Neural cell (in vitro differentiated cells): ENCODE measurements at regions not wholly inside any gene's neighbourhood (a gene's known extent, or its start where the extent isn't known, plus 50 kb on each side); places are given as distances from the start of the nearest gene placed in this dataset.

Source experiments
- H2AFZ ChIP-seq: fragments of 200-600, 300-800 bp; sonication (generic), shearing (Covaris generic); 2 replicates; pipeline ENCODE4 v1.6.0; 2014; ENCODE audit warnings: low read depth, mild to moderate bottlenecking, antibody characterized with exemption, low read length, moderate library complexity
- H3F3A ChIP-seq: fragments of 200-600 bp; shearing (Covaris generic); 2 replicates; pipeline ENCODE4 v1.6.1; 2016; ENCODE audit warnings: mild to moderate bottlenecking, moderate library complexity, mixed read lengths, antibody characterized with exemption, low read length; ENCODE audit not compliant: insufficient read depth, poor library complexity, severe bottlenecking
- H3K27ac ChIP-seq: fragments of 200-600, 300-800 bp; sonication (generic), shearing (Covaris generic); 2 replicates; pipeline ENCODE4 v1.5.1; 2014; ENCODE audit warnings: mild to moderate bottlenecking, low read length, moderate library complexity
- H3K27me3 ChIP-seq: fragments of 300-800, 200-600 bp; sonication (generic), shearing (Covaris generic); 2 replicates; pipeline ENCODE4 v1.6.0; 2014; ENCODE audit warnings: mild to moderate bottlenecking, low read depth, low read length, moderate library complexity; ENCODE audit not compliant: insufficient read depth
- H3K36me3 ChIP-seq: fragments of 300-800, 200-600 bp; sonication (generic), shearing (Covaris generic); 2 replicates; pipeline ENCODE4 v1.5.1; 2014; ENCODE audit warnings: mild to moderate bottlenecking, antibody characterized with exemption, low read length, moderate library complexity; ENCODE audit not compliant: insufficient read depth
- H3K4me2 ChIP-seq: fragments of 300-800, 200-600 bp; sonication (generic), shearing (Covaris generic); 2 replicates; pipeline ENCODE4 v1.6.0; 2014; ENCODE audit warnings: mild to moderate bottlenecking, low read length
- H3K4me3 ChIP-seq: fragments of 300-800, 200-600 bp; sonication (generic), shearing (Covaris generic); 2 replicates; pipeline ENCODE4 v1.5.1; 2014; ENCODE audit warnings: mild to moderate bottlenecking, low read length, moderate library complexity
- H3K79me2 ChIP-seq: fragments of 200-600 bp; shearing (Covaris generic); replicated peaks from 2 replicates; pipeline ENCODE4 v1.6.0; 2014; ENCODE audit warnings: mild to moderate bottlenecking, low read length, moderate library complexity; ENCODE audit not compliant: insufficient read depth
- H3K9ac ChIP-seq: fragments of 300-800, 200-600 bp; sonication (generic), shearing (Covaris generic); 2 replicates; pipeline ENCODE4 v1.6.1; 2016; ENCODE audit warnings: mild to moderate bottlenecking, low read length, mixed read lengths
- H3K9me2 ChIP-seq: fragments of 200-600 bp; shearing (Covaris generic); 2 replicates; pipeline ENCODE4 v1.6.1; 2016; ENCODE audit warnings: mild to moderate bottlenecking, low read length, mixed read lengths; ENCODE audit not compliant: insufficient read depth
- H3K9me3 ChIP-seq: fragments of 200-600, 300-800 bp; sonication (generic), shearing (Covaris generic); 2 replicates; pipeline ENCODE4 v1.6.1; 2016; ENCODE audit warnings: mild to moderate bottlenecking, mixed run types, low read length, moderate library complexity, mixed read lengths
- H4K20me1 ChIP-seq: fragments of 200-600 bp; shearing (Covaris generic); 2 replicates; pipeline ENCODE4 v1.6.1; 2016; ENCODE audit warnings: mild to moderate bottlenecking, mixed run types; ENCODE audit not compliant: insufficient read depth
- CTCF ChIP-seq: fragments of 450-650 bp; IDR thresholded peaks from 2 replicates; pipeline ENCODE4 v1.5.1; 2014; ENCODE audit warnings: antibody characterized with exemption, mild to moderate bottlenecking, moderate library complexity; ENCODE audit not compliant: poor library complexity, severe bottlenecking
- EP300 ChIP-seq: fragments of 450-650 bp; conservative IDR thresholded peaks from 2 replicates; pipeline ENCODE4 v1.6.1; 2014; ENCODE audit warnings: antibody characterized with exemption, mild to moderate bottlenecking, moderate library complexity; ENCODE audit not compliant: poor library complexity, severe bottlenecking
- EZH2 ChIP-seq: fragments of 200-600, 300-800 bp; shearing (Covaris generic), sonication (generic); IDR thresholded peaks from 2 replicates; pipeline ENCODE4 v1.6.1; 2014; ENCODE audit warnings: antibody characterized with exemption, low read length, borderline replicate concordance, mild to moderate bottlenecking; ENCODE audit not compliant: insufficient read depth, poor library complexity, severe bottlenecking
- MXI1 ChIP-seq: fragments of 450-650 bp; conservative IDR thresholded peaks from 2 replicates; pipeline ENCODE4 v1.6.1; 2014; ENCODE audit warnings: antibody characterized with exemption, mild to moderate bottlenecking; ENCODE audit not compliant: poor library complexity, severe bottlenecking
- POLR2AphosphoS5 ChIP-seq: IDR thresholded peaks from 2 replicates; pipeline ENCODE4 v1.6.1; 2012
- RAD21 ChIP-seq: fragments of 450-650 bp; conservative IDR thresholded peaks from 2 replicates; pipeline ENCODE4 v1.6.1; 2014; ENCODE audit warnings: antibody characterized with exemption, mild to moderate bottlenecking, moderate library complexity
- REST ChIP-seq: IDR thresholded peaks from 2 replicates; pipeline ENCODE4 v1.6.1; 2012; ENCODE audit warnings: borderline replicate concordance
- SMC3 ChIP-seq: fragments of 450-650 bp; conservative IDR thresholded peaks from 2 replicates; pipeline ENCODE4 v1.6.1; 2014; ENCODE audit warnings: antibody characterized with exemption, mild to moderate bottlenecking, moderate library complexity; ENCODE audit not compliant: poor library complexity
- TAF1 ChIP-seq: IDR thresholded peaks from 2 replicates; pipeline ENCODE4 v1.6.1; 2012; ENCODE audit warnings: low read depth

- H3K4me2 ChIP-seq, result no peak overlapping the region
- H3K9me2 ChIP-seq, result no peaks in the 10 kb centered on the region
- no peaks in the 10 kb centered on the region for H3K27me3 ChIP-seq
- no peaks in the 10 kb centered on the region for H3K36me3 ChIP-seq
- H3K79me2 ChIP-seq, result no peaks in the 10 kb centered on the region
- H2AFZ ChIP-seq, result no peak overlapping the region
- no peaks in the 10 kb centered on the region for H4K20me1 ChIP-seq
- no peak overlapping the region for H3K4me3 ChIP-seq
- H3K27ac ChIP-seq, result no peak overlapping the region
- no peaks in the 10 kb centered on the region for H3F3A ChIP-seq
- H3K9me3 ChIP-seq, result no peaks in the 10 kb centered on the region
- H3K9ac ChIP-seq, result no peak overlapping the region
- TF ChIP-seq EZH2 (no peak), EP300 (no peak), REST (no peak), SMC3 (no peak), TAF1 (no peak), CTCF (no peak), POLR2AphosphoS5 (no peak), MXI1 (no peak), RAD21 (no peak)
Observed at GRCh38 chr1:118271883-118272282, 86.9 kb upstream of the SPAG17 start.

- H3K4me3 ChIP-seq, result no peak overlapping the region
- no peaks in the 10 kb centered on the region for H3K9me3 ChIP-seq
- H3F3A ChIP-seq, result no peaks in the 10 kb centered on the region
- H3K4me2 ChIP-seq, result no peak overlapping the region
- H3K9ac ChIP-seq, result no peak overlapping the region
- H3K27me3 ChIP-seq, result no peaks in the 10 kb centered on the region
- H3K27ac ChIP-seq, result no peak overlapping the region
- H4K20me1 ChIP-seq, result no peaks in the 10 kb centered on the region
- TF ChIP-seq MXI1, result no peak
- no peak for TF ChIP-seq SMC3
- no peak for TF ChIP-seq CTCF
- TF ChIP-seq EZH2, result no peak
- TF ChIP-seq RAD21, result no peak
- TF ChIP-seq REST, result no peak
- no peak for TF ChIP-seq POLR2AphosphoS5
- no peak for TF ChIP-seq TAF1
- TF ChIP-seq EP300, result no peak
- no peaks in the 10 kb centered on the region for H3K9me2 ChIP-seq
- H3K36me3 ChIP-seq, result no peaks in the 10 kb centered on the region
- H3K79me2 ChIP-seq, result no peaks in the 10 kb centered on the region
- no peak overlapping the region for H2AFZ ChIP-seq
Observed at GRCh38 chr1:118269598-118269997, 84.6 kb upstream of the SPAG17 start.
